SKM-1 treated with dmso at 0.1 percent for 144 hours (cell line): ENCODE measurements at regions not wholly inside any gene's neighbourhood (a gene's known extent, or its start where the extent isn't known, plus 50 kb on each side); places are given as distances from the start of the nearest gene placed in this dataset.

Source experiments
- DNase-seq: peaks from one replicate; lab custom pipeline; 2025; ENCODE audit not compliant: unreplicated experiment; lab: John Stamatoyannopoulos, UW

DNA sequence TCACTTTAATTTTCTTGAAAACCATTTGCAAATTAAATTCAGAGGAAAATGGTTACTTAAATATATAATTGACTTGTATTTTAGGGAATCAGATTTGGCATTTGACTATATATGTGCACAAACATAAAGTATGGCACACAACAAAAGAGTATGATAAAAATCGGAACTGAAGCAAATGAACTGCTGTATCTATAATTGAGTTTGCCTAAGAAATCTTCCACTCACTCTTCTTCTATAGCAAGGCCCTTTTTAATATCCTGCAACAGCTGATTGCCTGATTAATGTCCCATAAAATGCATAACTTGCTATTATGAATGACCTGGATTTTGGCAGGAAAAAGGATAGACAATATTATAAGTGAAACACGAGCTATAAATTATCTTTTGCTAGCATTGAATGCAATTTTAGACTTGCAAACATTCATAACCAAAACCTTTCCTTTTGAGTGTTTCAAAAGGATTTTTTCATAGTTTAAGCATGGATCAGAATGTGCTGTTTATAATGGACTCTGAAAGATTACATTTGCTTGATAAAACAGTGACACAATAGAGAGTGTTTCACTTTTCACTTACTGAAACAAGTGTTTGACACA lies 2204.3 kb downstream of the MRPL39 start:
- no peak for DNase-seq

DNA sequence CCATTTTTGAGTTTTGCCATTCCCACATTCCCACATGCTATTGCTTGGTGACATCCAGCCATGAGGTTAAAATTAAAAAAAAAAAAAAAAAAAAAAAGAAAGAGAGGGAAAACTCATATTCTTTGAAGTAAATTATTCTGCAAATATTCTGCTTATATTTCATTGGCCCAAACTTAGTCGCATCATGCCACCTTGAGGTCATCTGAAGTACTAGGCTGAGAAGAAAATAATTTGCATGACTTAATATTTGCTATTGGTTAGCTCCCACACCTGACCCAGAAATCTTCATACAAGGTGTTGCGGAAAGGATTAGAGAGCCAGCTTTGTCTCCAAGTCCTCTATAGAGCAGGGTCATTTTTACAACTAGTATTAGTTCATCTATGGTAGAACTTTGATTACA lies 2206.0 kb downstream of the MRPL39 start:
- peak; percentile 8 for DNase-seq

DNA sequence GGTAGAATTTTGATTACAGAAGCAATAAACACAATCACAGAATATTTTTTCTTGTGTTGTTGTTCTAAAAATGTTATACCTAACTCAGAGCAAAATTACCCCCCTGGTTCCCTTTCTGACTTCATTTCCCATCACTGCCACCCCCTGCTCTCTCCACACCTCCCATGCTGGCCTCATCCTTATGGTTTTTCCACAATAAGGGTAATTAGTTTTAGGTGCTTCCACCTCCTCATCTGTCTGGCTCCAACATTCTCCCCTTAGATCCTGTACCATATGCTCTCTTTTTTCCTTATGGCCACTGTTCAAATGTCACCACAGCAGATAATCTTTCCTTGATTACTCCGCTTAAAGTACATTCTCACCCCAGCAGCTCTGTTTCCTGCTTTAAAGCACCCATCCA lies 2208.6 kb downstream of the MRPL39 start:
- DNase-seq, result no peak

DNA sequence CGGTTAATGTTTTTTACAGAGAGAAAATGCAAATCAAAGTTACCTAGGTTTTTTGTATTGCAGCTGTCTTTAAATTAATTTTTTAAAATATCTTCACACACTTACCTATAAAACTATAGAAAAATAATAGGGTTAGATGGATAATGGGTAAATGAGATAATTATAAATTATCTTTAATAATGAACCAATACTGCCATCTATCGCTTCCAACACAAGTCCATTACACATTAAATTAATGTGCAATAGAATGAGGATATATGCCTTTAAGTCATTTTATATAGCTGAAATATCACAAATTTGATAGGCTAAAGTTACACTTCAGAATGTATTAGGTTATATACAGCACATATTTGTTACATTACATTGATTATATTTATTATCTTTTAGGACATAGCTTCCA lies 2212.8 kb downstream of the MRPL39 start:
- no peak for DNase-seq

DNA sequence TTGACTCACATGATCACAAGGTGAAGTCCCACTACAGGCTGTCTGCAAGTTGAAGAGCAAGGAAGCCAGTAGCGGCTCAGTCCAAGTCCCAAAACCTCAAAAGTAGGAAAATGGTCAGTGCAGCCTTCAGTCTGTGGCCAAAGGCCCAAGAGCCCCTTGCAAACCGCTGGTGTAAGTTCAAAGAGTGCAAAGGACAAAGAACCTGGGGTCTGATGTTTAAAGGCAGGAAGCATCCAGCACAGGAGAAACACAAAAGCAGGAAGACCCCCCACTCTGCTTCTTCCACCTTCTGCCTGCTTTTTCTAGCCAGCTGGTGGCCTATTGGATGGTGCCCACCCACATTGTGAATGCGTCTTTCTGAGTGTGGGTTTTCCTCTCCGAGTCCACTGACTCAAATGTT lies 2222.6 kb downstream of the MRPL39 start:
- no peak for DNase-seq

DNA sequence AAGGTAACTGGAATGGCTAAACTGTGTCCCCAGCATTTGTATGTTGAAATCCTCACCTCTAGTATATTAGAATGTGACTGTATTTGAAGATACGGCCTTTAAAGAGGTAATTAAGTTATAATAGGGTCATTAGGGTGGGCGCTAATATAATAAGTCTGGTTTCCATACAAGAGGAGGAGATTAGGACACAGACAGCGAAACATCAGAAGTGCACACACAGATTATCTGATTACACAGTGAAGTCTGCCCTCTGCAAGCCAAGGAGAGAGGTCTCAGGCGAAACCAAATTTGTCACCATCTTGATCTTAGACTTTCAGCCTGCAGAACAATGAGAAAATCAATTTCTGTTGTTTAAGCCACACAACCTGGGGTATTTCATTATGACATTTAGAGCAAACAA lies 2233.1 kb downstream of the MRPL39 start:
- DNase-seq, result no peak

DNA sequence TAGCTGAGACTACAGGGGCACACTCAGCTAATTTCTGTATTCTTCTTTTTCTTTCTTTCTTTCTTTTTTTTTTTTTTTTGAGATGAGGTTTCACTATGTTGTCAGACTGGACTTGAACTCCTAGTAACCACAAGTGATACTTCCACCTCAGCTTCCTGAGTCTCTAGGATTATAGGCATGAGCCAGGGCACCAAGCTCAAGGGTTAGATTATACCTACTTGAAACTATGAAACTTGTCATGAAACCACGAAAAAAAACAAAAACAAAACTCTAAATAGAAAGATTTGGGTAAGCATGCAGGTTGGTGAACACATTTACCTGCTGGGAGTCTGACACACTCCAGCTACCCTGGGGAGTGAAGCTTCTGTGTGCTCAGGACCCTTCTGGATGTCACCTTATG lies 2250.4 kb downstream of the MRPL39 start:
- DNase-seq, result no peak

DNA sequence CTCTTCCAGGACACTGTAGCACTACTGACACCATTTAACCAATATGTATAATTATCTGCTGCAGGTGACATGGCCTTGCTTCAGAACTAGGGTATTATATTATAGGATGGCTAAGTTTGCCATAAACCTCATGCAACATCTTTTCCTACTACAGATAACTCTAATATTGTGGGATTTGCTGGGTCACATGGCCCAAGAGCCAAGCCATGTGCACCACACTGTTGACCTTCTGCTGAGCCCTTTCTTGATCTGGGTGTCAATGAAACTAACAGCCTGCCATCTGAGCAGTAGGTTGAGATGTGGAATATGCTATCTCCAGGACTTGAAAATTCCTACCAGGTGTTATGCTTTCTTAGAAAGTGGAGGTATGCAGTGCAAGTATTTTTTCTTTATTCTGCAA lies 2291.1 kb downstream of the MRPL39 start:
- no peak for DNase-seq

DNA sequence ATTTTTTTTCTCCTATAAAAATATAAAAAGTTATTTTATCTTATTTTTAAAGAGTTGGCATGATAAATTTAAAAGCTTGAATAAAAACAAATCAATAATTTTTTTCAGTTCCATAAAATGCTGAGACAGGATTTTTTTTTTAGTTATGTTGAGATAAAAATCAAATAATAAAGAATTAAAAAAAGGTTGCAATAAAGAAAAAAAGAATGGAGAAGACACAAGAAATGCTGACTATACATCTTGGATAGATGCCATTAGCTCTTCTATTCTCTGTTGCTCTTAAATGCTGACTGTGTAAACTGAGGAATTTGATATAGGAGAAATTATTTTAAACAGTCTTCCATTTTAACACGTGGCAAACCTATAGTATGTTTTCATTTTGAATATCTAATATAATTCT lies 2298.5 kb downstream of the MRPL39 start:
- DNase-seq, result no peak

DNA sequence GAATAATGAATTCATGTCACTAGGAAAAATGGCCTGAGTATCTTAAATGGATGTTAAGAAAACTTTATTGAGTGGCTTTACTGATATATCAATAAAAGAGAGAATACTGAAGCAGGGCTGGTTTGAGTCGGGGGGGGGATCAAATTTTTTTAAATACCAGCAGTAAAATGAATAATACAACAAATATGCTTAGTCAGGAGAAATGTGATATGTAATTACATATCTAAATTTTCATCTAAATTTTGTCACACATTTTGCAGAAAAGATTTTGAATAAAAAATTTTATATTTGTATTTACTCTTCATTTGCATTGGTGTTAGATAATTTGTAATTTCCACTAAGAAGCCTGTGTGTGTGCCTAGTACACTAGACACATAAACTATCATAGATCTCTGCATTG lies 2300.2 kb downstream of the MRPL39 start:
- no peak for DNase-seq

DNA sequence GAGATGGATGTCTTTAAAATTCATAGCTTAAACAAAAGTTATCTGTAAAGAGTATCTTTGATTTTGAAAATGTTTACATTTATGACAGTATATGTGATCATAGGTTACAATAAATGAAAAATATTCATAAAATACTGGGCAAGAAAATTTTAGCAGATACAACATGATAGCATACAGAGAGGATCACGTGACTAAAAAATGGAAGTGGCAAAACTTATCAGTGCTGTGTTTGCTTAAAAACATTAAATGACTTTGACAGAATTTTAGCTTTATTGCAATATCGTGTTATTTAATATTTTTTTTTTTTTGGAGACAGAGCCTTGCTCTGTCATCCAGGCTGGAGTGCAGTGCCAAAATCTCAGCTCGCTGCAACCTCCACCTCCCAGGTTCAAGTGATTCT lies 2294.1 kb downstream of the NCAM2 start:
- DNase-seq, result no peak

DNA sequence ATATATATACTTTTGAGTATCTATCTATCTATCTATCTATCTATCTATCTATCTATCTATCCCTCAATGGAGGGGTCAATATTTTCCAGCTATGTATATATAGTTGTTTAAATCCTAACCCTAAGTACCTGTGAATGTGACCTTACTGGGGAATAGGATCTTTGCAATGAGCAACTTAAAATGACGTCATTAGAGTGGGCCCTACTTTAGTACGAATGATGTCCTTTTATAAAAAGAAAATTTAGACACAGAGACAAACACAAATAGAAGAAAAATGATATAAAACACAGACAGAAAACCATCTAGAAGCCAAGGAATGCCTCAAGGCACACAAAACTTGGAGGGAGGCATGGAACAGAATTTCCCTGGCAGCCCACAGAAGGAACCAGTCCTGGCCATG lies 2283.7 kb downstream of the NCAM2 start:
- DNase-seq, result no peak

DNA sequence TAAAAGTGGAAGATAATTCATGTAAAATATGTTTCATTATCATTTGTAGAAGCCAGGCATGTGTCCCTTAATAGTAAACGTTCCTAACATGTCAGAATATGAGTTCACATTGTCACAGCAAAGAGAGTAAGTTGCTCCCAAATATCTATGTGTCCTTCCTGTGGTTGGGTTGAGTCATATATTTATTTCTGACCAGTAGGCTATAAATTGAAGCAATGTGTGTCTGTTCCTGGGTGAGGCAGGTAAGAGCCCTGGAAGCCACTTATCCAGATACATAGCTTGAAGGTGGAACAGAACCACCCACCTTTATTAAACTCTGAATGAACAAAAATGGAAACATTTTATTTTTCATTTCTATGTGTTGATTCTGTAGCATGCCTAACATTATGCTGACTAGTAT lies 2251.6 kb downstream of the NCAM2 start:
- DNase-seq, result no peak

DNA sequence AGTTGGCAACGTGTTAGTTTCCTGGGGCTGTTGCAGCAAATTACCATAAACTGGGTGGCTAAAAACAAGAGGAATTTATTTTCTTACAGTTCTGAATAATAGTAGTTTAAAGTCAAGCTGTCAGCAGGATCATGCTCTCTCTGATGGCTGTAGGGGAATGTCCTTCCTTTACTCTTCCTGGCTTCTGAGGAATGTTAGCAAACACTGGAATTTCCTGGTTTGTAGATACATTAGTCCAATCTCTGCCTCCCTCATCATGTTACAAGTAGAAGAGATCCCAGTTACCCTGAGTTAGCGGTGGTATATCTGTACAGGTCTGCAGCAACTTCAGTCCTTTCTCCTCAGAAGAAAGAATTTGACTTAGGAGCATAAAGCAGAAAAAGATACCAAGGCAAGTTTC lies 2249.1 kb downstream of the NCAM2 start:
- no peak for DNase-seq

DNA sequence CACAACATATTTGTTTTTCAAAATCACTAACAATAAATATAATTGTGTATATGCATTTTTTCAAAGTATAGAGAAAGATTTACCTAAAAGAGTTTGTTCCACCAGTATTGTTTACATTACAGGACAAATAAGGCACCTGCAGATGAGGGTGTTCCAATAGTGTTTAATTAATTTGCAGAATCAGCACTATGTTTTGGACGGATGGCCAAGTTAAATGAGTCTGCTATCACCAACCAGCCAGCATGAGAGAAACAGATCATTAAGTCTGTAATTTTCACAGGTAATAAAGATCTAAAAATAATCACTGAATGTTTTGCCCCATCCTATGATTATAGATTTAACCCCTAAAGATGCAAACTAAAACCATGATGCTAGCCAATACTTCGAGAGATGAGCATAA lies 2247.0 kb downstream of the NCAM2 start:
- no peak for DNase-seq

DNA sequence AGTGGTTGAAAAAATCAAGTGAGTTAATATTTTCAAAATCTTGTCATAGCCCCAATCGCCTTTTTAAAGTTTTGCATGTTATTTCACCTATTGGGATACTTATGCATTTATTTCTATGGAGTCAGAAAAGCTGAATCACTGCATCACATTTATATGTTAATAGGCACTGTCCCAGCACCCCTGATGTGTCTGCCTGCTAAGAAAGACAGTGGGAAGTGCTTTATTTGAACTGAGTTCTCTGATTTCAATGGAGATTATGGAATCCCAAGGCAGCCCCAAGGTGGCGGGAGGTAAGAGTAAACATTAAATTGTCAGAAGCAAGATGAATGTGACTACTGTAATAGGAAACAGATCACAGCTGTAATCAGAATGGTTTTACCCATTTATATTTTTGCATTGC lies 2225.7 kb downstream of the NCAM2 start:
- DNase-seq, result no peak

DNA sequence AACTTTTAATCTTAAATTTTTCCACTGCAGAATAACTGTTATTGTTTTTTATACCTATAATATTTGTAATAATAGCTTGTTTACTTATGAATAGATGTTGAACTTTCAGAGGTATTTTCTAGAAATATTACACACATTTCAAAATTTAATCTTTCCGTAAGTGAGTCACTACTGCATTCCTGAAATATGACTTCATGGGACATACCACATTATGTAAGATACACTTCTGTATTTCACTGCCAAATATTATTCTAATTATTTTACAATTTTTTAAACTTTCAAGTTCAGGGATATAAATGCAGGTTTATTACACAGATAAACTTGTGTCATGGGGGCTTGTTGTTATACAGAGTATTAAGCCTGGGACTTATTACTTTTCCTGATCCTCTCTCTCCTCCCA lies 2220.5 kb downstream of the NCAM2 start:
- no peak for DNase-seq

DNA sequence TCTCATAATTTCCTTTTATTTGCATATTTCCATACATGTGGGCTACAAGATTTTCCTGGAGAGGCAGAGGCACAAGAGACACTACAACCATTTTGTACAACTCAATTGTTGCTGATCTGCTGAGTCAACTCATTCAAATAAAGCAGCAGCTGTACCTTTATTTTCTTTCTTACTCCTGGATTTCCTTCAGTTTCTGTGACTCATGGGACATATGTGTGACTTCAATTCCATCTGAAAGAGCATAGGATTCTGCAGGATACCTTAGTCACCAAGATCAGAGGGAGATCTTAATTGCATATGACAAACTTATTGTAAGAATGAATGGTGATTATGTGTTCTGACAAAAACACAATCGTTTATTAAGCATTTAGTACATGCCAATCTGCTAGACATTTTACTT lies 2219.4 kb downstream of the NCAM2 start:
- DNase-seq, result no peak

DNA sequence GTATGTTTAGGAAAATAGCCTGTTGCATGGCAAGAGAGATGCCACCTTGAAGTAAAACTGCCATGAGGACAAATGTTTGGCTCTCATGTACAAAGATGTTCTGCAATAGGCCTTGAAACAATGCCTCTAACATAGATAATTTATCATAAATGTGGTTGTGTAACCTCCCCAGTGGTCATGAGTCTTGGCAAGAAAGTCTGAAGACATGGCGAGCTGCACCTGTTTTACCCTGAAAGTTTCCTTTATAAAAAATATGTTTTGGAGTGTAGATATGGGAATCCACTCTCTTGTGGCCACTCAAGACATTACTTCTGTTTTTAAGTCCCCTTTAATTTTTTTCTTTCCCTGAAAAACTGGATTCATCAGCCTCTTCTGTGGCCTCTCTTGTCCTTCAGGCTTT lies 2217.1 kb downstream of the NCAM2 start:
- no peak for DNase-seq
